ENCODE measurements at regions not wholly inside any gene's neighbourhood (a gene's known extent, or its start where the extent isn't known, plus 50 kb on each side); places are given as distances from the start of the nearest gene placed in this dataset.

DNA sequence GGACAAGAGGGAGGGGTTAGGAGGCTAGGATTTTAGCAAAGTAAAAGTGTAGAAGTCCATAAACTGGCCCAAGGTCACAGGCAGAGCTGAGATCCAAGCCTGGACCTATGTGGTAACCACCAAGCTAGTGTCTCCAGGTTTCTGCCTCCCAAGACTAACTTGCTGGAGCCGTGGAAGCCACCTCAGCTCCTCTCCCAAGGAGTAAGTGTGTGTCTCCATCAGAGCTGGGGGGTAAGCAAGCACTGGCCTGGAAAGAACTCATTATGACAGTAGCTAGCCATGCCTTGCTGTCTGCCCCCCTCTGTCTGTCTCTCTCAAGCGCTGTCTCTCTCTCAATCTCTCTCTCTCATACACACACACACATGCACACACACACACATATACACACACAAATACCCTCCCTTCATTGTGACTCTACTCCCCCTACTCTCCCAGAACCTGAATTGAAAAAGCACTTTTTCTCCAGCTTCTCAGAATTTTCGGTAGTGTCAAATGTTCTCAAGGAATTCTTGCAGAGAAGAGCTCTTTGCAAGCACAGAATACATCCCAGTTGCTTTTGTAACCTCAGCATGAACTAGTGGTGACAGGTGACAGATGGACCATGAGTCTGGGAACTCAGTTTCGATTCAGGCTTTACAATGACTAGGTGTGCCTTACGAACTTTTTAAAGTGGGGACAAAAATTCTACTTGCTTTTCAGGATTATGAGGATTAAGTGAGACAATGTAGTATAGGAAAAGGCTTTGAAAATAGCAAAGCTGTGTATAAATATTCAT, 238.0 kb upstream of the FGGY start:
- Histone ChIP-seq H3K9me3 (no peaks in the 10 kb centered on the region), H3K27me3 (no peaks in the 10 kb centered on the region), H3K4me3 (no peak overlapping the region), H3K4me1 (peaks cover 0 to 47% (median 23%) of the 10 kb centered on the region in 4 donors), H3K27ac (peak overlapping the region in 1 of 4 donors; percentile 84), H3K36me3 (no peaks in the 10 kb centered on the region)
- DNase-seq (ENCODE audit: low spot score in 2 of 2): no peak
- TF ChIP-seq, protein P1, sequence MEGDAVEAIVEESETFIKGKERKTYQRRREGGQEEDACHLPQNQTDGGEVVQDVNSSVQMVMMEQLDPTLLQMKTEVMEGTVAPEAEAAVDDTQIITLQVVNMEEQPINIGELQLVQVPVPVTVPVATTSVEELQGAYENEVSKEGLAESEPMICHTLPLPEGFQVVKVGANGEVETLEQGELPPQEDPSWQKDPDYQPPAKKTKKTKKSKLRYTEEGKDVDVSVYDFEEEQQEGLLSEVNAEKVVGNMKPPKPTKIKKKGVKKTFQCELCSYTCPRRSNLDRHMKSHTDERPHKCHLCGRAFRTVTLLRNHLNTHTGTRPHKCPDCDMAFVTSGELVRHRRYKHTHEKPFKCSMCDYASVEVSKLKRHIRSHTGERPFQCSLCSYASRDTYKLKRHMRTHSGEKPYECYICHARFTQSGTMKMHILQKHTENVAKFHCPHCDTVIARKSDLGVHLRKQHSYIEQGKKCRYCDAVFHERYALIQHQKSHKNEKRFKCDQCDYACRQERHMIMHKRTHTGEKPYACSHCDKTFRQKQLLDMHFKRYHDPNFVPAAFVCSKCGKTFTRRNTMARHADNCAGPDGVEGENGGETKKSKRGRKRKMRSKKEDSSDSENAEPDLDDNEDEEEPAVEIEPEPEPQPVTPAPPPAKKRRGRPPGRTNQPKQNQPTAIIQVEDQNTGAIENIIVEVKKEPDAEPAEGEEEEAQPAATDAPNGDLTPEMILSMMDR (IDR thresholded peaks at IDR 0.05): no peak
- TF ChIP-seq POLR2A (IDR thresholded peaks at IDR 0.05) (no peak), EP300 (IDR thresholded peaks at IDR 0.05) (no peak)
- WGBS, 2 donors: 74 to 82% methylated on average over 5 of the region's 5 CpGs

GRCh38 chr1:59061876-59062275, 235.0 kb upstream of the FGGY start:
- WGBS, 2 donors: 16 to 24% methylated on average over 2 of the region's 2 CpGs
- Histone ChIP-seq H3K36me3 (no peaks in the 10 kb centered on the region), H3K27me3 (no peaks in the 10 kb centered on the region), H3K9me3 (no peaks in the 10 kb centered on the region), H3K4me1 (peaks cover 0 to 34% (median 17%) of the 10 kb centered on the region in 4 donors), H3K4me3 (peak overlapping the region in 1 of 4 donors; percentile 41), H3K27ac (peak overlapping the region; percentile 23 to 86 (median 56))
- TF ChIP-seq, protein P1 (IDR thresholded peaks at IDR 0.05): no peak
- TF ChIP-seq POLR2A (IDR thresholded peaks at IDR 0.05): peak; percentile 31 to 76
- TF ChIP-seq EP300 (IDR thresholded peaks at IDR 0.05): peak; percentile 70 to 92
- peak; percentile 49 to 83 for DNase-seq (ENCODE audit: low spot score in 2 of 2)

GRCh38 chr1:59062743-59063142, 234.2 kb upstream of the FGGY start:
- H3K4me1 ChIP-seq: peaks cover 0 to 25% (median 11%) of the 10 kb centered on the region in 4 donors
- no peaks in the 10 kb centered on the region for H3K9me3 ChIP-seq
- WGBS, 2 donors: 49 to 51% methylated on average over 5 of the region's 5 CpGs
- H3K4me3 ChIP-seq: no peak overlapping the region
- no peaks in the 10 kb centered on the region for H3K36me3 ChIP-seq
- peak overlapping the region in 3 of 4 donors; percentile 29 to 86 (median 82) for H3K27ac ChIP-seq
- H3K27me3 ChIP-seq: no peaks in the 10 kb centered on the region
- TF ChIP-seq POLR2A (IDR thresholded peaks at IDR 0.05) (no peak), EP300 (IDR thresholded peaks at IDR 0.05) (no peak)
- TF ChIP-seq, protein P1 (IDR thresholded peaks at IDR 0.05): no peak
- DNase-seq (ENCODE audit: low spot score in 2 of 2): no peak

DNA sequence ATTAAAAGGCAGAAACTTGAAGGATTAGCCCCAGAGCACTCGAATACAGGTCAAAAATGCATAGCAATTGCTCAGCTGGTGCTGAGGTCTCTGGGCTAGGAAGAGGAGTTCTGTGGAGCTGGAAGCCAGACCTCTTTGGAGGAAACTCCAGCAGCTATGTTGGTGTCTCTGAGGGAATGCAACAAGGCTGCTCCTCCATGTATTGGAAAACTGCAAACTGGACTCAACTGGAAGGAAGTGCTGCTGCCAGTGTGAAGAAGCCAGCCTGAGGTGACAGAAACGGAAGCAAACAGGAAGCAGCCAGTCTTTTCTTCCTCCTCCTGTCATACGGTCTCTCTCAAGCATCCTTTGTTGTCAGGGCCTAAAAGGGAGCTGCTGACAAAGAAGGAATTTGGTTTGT, 233.4 kb upstream of the FGGY start:
- H3K36me3 ChIP-seq: no peaks in the 10 kb centered on the region
- TF ChIP-seq POLR2A (IDR thresholded peaks at IDR 0.05) (no peak), EP300 (IDR thresholded peaks at IDR 0.05) (peak in 1 of 2 donors; percentile 20)
- 34 to 35% methylated on average over 3 of the region's 3 CpGs for WGBS, 2 donors
- no peak for DNase-seq (ENCODE audit: low spot score in 2 of 2)
- no peaks in the 10 kb centered on the region for H3K9me3 ChIP-seq
- no peak overlapping the region for H3K4me3 ChIP-seq
- peaks cover 0 to 18% (median 10%) of the 10 kb centered on the region in 4 donors for H3K4me1 ChIP-seq
- H3K27me3 ChIP-seq: no peaks in the 10 kb centered on the region
- H3K27ac ChIP-seq: peak overlapping the region in 1 of 4 donors; percentile 82

DNA sequence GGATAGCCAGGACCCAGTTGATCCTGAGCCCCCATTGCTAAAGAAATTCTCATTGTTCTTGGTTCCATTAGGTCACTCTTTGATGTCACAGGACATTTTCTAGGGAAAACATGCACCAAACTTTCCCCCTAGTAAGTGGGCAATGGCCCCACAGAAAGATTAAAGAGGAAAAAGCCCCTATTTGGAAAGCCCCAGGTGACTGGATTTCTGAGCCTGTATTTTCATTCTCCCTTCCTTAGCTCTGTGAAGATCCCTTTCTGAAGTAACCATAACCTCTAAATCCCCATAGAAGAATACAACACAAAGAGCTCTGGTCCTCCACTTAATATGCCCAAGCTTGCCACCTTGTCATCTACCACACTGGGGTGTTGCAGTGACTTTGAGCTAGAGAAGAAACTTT, 232.3 kb upstream of the FGGY start:
- Histone ChIP-seq H3K27me3 (no peaks in the 10 kb centered on the region), H3K36me3 (no peaks in the 10 kb centered on the region), H3K4me1 (peaks cover 0 to 13% (median 10%) of the 10 kb centered on the region in 4 donors), H3K27ac (no peak overlapping the region), H3K9me3 (no peaks in the 10 kb centered on the region), H3K4me3 (no peak overlapping the region)
- TF ChIP-seq POLR2A (IDR thresholded peaks at IDR 0.05) (no peak), EP300 (IDR thresholded peaks at IDR 0.05) (no peak)
- TF ChIP-seq, protein P1 (IDR thresholded peaks at IDR 0.05): no peak
- no peak for DNase-seq (ENCODE audit: low spot score in 2 of 2)

Data from tibial nerve (tissue), 4 donors.